Endothelial cell (in vitro differentiated cells): ENCODE measurements at regions not wholly inside any gene's neighbourhood (a gene's known extent, or its start where the extent isn't known, plus 50 kb on each side); places are given as distances from the start of the nearest gene placed in this dataset.

Experiments
- DNase-seq: peaks from one replicate; pipeline ENCODE4 v3.0.0; 2021; ENCODE audit warnings: low spot score
- H3K27ac Mint-ChIP-seq: one replicate; pipeline ENCODE4 v1.8.0; 2021; ENCODE audit warnings: mixed read lengths, inconsistent platforms; ENCODE audit not compliant: unreplicated experiment
- H3K27me3 Mint-ChIP-seq: one replicate; pipeline ENCODE4 v1.8.0; 2021; ENCODE audit warnings: mild to moderate bottlenecking, moderate library complexity, mixed read lengths, inconsistent platforms; ENCODE audit not compliant: unreplicated experiment
- H3K36me3 Mint-ChIP-seq: one replicate; pipeline ENCODE4 v1.8.0; 2021; ENCODE audit warnings: mild to moderate bottlenecking, low read depth, mixed read lengths, inconsistent platforms; ENCODE audit not compliant: unreplicated experiment
- H3K4me1 Mint-ChIP-seq: one replicate; pipeline ENCODE4 v1.8.0; 2021; ENCODE audit warnings: mild to moderate bottlenecking, mixed read lengths, inconsistent platforms; ENCODE audit not compliant: unreplicated experiment
- H3K4me3 Mint-ChIP-seq: one replicate; pipeline ENCODE4 v1.8.0; 2021; ENCODE audit warnings: mild to moderate bottlenecking, mixed read lengths, inconsistent platforms; ENCODE audit not compliant: unreplicated experiment
- H3K9me3 Mint-ChIP-seq: one replicate; pipeline ENCODE4 v1.8.0; 2021; ENCODE audit warnings: mixed read lengths, inconsistent platforms; ENCODE audit not compliant: unreplicated experiment
- CTCF ChIP-seq: fragments of 200-600 bp; sonication (generic); IDR thresholded peaks from one replicate; pipeline ENCODE4 v1.5.0; 2021; ENCODE audit warnings: antibody characterized with exemption; ENCODE audit not compliant: unreplicated experiment

GRCh38 chr20:63091901-63092659 is 85.3 kb upstream of the BHLHE23 start:
- TF ChIP-seq CTCF, result no peak
- Mint-ChIP-seq H3K27ac (no peak overlapping the region), H3K9me3 (no peaks in the 10 kb centered on the region), H3K27me3 (peaks cover 2% of the 10 kb centered on the region), H3K4me3 (no peak overlapping the region), H3K4me1 (no peaks in the 10 kb centered on the region), H3K36me3 (no peaks in the 10 kb centered on the region)
- DNase-seq, result no peak

GRCh38 chr20:63090682-63091571 is 84.2 kb upstream of the BHLHE23 start:
- H3K4me1 Mint-ChIP-seq, result no peaks in the 10 kb centered on the region
- peaks cover 2% of the 10 kb centered on the region for H3K27me3 Mint-ChIP-seq
- no peak overlapping the region for H3K27ac Mint-ChIP-seq
- H3K36me3 Mint-ChIP-seq, result no peaks in the 10 kb centered on the region
- no peak overlapping the region for H3K4me3 Mint-ChIP-seq
- no peaks in the 10 kb centered on the region for H3K9me3 Mint-ChIP-seq
- TF ChIP-seq CTCF, result no peak
- DNase-seq, result no peak

- Mint-ChIP-seq H3K9me3 (no peaks in the 10 kb centered on the region), H3K27me3 (peaks cover 2% of the 10 kb centered on the region), H3K4me1 (no peaks in the 10 kb centered on the region), H3K27ac (no peak overlapping the region), H3K4me3 (no peak overlapping the region), H3K36me3 (no peaks in the 10 kb centered on the region)
- DNase-seq, result no peak
- no peak for TF ChIP-seq CTCF
These were observed 83.3 kb upstream of the BHLHE23 start for GRCh38 chr20:63090052-63090451.

- H3K27ac Mint-ChIP-seq, result no peak overlapping the region
- no peak overlapping the region for H3K4me3 Mint-ChIP-seq
- H3K4me1 Mint-ChIP-seq, result no peaks in the 10 kb centered on the region
- H3K36me3 Mint-ChIP-seq, result no peaks in the 10 kb centered on the region
- peaks cover 2% of the 10 kb centered on the region for H3K27me3 Mint-ChIP-seq
- DNase-seq, result no peak
- H3K9me3 Mint-ChIP-seq, result no peaks in the 10 kb centered on the region
- no peak for TF ChIP-seq CTCF
These were observed 82.5 kb upstream of the BHLHE23 start for GRCh38 chr20:63089051-63089907.
